ENCODE measurements at regions not wholly inside any gene's neighbourhood (a gene's known extent, or its start where the extent isn't known, plus 50 kb on each side); places are given as distances from the start of the nearest gene placed in this dataset.

DNA sequence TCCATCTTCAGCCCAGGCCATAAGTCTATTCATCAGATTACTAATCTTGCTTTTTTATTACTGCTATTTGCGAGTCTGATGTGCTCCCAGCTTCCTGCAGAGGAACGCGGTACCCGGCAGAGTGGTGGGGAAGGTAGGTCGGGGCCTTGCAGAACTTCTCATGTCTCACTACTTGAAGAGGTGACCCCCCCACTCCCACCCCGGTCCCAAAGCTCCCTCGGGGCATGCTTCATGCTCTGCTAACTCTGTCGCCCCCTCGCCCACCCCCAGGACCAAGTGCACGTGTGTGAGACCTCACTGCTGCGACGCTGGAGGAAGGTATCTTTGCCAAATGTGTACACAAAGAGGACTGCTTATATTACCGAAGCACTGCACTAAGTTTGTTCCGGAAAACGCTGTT lies 129.4 kb upstream of the RAB12 start:
- peaks cover 7% of the 10 kb centered on the region for H3K27me3 Mint-ChIP-seq (ENCODE audit: low read depth)
- H3K4me1 Mint-ChIP-seq (ENCODE audit: low read depth) = no peaks in the 10 kb centered on the region
- no peaks in the 10 kb centered on the region for H3K36me3 Mint-ChIP-seq (ENCODE audit: insufficient read depth in 2 of 2)
- H3K4me3 Mint-ChIP-seq = no peak overlapping the region
- DNase-seq (no peak), ATAC-seq (replicated peaks in 1 of 2) (no peak)
- H3K9me3 Mint-ChIP-seq = no peaks in the 10 kb centered on the region
- H3K27ac Mint-ChIP-seq = no peak overlapping the region

DNA sequence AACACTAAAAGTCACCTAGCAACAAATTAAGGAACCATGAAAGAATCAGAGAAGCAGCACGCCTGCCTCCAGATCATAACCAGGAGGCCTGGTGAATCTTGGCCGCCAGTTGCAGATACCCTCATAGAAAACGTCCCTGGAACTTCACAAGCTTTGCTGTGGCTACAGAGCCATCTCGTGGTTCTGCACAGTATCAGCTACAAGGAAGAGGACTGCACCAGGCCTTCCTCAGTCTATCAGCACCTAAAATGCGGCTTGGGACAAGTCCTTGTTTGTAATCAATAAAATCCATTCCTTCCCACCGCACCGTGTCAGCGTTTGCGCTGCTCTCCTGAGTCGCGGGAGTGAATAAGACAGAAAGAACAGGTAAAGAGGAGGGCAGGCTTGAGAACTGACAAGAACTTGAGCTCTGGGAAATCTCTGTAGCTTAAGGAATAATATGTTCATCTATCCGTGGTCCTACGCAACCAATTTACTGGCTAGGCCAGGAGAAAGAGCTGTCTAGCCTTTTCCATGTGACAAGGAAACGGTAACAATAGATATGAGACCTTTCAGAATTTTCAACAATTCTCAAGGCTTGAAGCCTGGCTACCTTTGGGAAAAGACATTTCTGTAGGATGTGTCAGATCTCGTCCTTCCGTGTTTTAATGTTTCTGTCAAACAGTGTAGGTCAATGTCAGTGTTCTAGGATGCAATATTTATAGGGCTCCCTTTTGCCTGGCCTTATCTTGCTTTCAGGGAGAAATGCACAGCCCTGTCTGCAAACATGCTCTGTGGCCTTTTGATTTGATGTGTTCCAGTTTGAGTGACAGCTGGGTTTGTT lies 128.5 kb upstream of the RAB12 start:
- no peak for DNase-seq
- Mint-ChIP-seq H3K27me3 (ENCODE audit: low read depth) (peaks cover 6% of the 10 kb centered on the region), H3K36me3 (ENCODE audit: insufficient read depth in 2 of 2) (no peaks in the 10 kb centered on the region), H3K4me1 (ENCODE audit: low read depth) (no peaks in the 10 kb centered on the region), H3K4me3 (no peak overlapping the region), H3K27ac (no peak overlapping the region), H3K9me3 (no peaks in the 10 kb centered on the region)
- no peak for ATAC-seq (replicated peaks in 1 of 2)

DNA sequence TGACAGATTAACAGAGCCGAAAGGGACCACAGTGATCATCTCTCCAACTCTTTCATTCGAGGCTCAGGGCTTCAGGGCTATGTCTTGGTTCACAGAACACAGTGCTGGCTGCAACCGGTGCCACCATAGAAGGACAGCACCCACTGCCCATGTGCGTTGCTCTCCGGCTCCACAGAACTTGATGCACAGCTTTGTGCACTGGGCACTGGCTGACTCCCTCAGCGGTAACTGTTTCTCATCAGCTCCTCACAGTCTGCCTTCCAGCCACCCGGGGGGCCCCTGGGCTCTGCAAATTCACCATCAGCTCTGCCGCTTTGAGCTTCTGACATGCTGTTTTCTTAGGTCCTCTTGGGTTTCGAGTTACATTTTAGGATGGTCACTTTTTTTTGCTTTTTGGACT lies 124.3 kb upstream of the RAB12 start:
- no peak overlapping the region for H3K4me3 Mint-ChIP-seq
- H3K36me3 Mint-ChIP-seq (ENCODE audit: insufficient read depth in 2 of 2) = no peaks in the 10 kb centered on the region
- H3K4me1 Mint-ChIP-seq (ENCODE audit: low read depth) = no peaks in the 10 kb centered on the region
- no peak overlapping the region for H3K27ac Mint-ChIP-seq
- ATAC-seq (replicated peaks in 1 of 2) (no peak), DNase-seq (no peak)
- peaks cover under 1% of the 10 kb centered on the region for H3K27me3 Mint-ChIP-seq (ENCODE audit: low read depth)
- H3K9me3 Mint-ChIP-seq = no peaks in the 10 kb centered on the region

DNA sequence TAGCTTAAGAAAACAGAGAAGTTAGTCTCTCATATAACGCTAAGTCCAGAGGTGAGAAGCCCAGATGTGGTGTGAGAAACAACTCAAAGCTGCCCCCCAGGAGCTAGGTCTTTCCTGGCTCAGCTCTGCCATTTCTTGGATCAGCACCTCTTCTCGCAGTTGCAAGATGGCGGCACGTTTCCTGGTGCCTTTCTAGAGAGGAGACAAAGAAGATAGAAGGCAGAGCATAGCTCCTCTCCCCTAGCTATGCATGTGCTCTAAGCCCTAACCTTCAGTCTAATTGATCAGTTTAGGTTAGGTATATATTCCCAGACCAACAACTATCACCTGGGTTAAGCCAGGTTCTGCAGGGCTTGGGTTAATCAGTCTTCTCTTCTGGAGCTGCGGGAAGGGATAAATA lies 119.5 kb upstream of the RAB12 start:
- DNase-seq (no peak), ATAC-seq (replicated peaks in 1 of 2) (no peak)
- Mint-ChIP-seq H3K4me3 (no peak overlapping the region), H3K27me3 (ENCODE audit: low read depth) (peaks cover 6% of the 10 kb centered on the region), H3K9me3 (peaks cover 0 to 3% of the 10 kb centered on the region in 2 donors), H3K27ac (no peak overlapping the region), H3K4me1 (ENCODE audit: low read depth) (no peaks in the 10 kb centered on the region), H3K36me3 (ENCODE audit: insufficient read depth in 2 of 2) (no peaks in the 10 kb centered on the region)

DNA sequence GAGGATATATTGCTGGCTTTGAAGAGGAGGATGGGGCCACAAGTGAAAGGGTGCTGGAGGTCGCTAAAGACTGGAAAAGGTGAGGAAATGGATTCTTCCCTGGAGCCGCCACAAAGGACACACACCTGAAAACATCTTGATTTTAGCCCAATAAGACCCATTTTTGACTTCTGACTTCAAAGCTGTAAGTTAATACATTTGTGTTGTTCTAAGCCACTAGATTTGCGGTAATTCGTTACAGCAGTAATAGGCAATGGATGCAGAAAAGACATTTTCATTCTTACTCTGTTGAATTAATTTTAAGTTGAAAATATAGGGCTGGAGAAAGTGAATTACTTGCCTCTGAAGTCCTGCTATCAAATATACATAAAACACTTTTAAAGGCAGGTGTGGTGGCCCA lies 117.7 kb upstream of the RAB12 start:
- DNase-seq (no peak), ATAC-seq (replicated peaks in 1 of 2) (no peak)
- Mint-ChIP-seq H3K27me3 (ENCODE audit: low read depth) (peaks cover 6% of the 10 kb centered on the region), H3K27ac (no peak overlapping the region), H3K9me3 (peaks cover 0 to 3% of the 10 kb centered on the region in 2 donors), H3K4me3 (no peak overlapping the region), H3K4me1 (ENCODE audit: low read depth) (no peaks in the 10 kb centered on the region), H3K36me3 (ENCODE audit: insufficient read depth in 2 of 2) (no peaks in the 10 kb centered on the region)

DNA sequence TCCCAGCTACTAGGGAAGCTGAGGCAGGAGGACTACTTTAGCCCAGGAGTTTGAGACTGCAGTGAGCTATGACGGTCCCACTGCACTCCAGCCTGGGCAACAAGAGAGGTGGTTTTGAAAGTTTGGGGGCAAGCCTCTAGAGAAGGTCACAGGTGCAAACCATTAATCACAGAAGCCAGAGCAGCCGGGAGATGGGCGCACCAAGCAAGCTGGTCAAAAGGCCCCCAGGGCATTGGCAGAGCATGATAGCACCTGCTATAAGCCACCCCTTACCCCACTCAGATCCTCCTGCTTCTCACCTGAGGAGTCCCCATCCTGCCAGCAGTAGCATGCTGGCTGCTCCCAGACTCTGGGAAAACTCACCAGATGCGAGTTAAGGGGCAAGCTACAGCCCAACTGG lies 116.1 kb upstream of the RAB12 start:
- peaks cover 6% of the 10 kb centered on the region for H3K27me3 Mint-ChIP-seq (ENCODE audit: low read depth)
- no peaks in the 10 kb centered on the region for H3K4me1 Mint-ChIP-seq (ENCODE audit: low read depth)
- no peak for ATAC-seq (replicated peaks in 1 of 2)

DNA sequence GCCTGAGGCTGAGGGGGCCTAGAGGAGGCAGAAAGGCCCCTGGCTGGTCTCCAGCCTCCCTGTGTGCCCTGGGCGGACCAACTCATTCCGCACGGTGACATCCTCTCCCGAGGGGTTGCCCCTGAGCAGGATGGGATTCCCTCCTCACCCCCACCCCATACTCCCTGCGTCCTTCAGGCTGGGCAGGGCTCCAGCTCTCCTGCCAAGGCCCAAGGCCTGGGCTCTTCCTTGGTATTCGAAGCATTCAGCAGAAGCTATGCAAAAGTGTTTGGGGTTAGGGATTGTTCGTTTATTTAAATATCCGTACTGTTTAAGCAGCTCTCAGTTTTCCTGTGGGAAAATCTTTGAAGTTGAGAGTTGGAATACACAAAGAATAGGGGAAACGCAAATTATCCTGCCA lies 113.1 kb upstream of the RAB12 start:
- Mint-ChIP-seq H3K9me3 (no peaks in the 10 kb centered on the region), H3K36me3 (ENCODE audit: insufficient read depth in 2 of 2) (no peaks in the 10 kb centered on the region), H3K4me1 (ENCODE audit: low read depth) (no peaks in the 10 kb centered on the region), H3K27ac (no peak overlapping the region), H3K27me3 (ENCODE audit: low read depth) (no peaks in the 10 kb centered on the region), H3K4me3 (no peak overlapping the region)
- DNase-seq (no peak), ATAC-seq (replicated peaks in 1 of 2) (no peak)

More for the DNA sequence above, 116.1 kb upstream of the RAB12 start:
- H3K9me3 Mint-ChIP-seq = peaks cover 0 to 3% of the 10 kb centered on the region in 2 donors
- H3K27ac Mint-ChIP-seq = no peak overlapping the region
- no peaks in the 10 kb centered on the region for H3K36me3 Mint-ChIP-seq (ENCODE audit: insufficient read depth in 2 of 2)
- no peak for DNase-seq
- H3K4me3 Mint-ChIP-seq = no peak overlapping the region

DNA sequence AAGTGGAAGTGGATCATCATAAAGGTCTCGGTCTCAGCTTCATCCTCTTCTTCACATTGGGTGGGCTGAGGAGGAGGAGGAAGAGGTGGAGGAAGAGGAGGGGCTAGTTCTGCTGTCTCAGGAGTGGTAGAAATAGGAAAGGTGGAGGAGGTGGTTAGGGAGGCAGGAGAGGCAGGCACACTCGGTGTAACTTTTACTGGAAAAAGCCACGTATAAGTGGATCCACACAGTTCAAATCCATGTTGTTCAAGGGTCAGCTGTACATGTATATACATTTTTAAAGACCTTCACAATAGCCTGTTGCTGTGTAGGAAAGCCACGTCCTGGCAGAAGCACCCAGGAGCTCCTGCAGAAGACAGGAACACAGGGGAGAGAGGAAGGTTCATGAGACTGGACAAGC lies 110.3 kb upstream of the RAB12 start:
- H3K27me3 Mint-ChIP-seq (ENCODE audit: low read depth) = no peaks in the 10 kb centered on the region
- H3K4me3 Mint-ChIP-seq = no peak overlapping the region
- H3K36me3 Mint-ChIP-seq (ENCODE audit: insufficient read depth in 2 of 2) = no peaks in the 10 kb centered on the region
- H3K27ac Mint-ChIP-seq = no peak overlapping the region
- no peaks in the 10 kb centered on the region for H3K9me3 Mint-ChIP-seq
- ATAC-seq (replicated peaks in 1 of 2) (no peak), DNase-seq (no peak)
- H3K4me1 Mint-ChIP-seq (ENCODE audit: low read depth) = no peaks in the 10 kb centered on the region

DNA sequence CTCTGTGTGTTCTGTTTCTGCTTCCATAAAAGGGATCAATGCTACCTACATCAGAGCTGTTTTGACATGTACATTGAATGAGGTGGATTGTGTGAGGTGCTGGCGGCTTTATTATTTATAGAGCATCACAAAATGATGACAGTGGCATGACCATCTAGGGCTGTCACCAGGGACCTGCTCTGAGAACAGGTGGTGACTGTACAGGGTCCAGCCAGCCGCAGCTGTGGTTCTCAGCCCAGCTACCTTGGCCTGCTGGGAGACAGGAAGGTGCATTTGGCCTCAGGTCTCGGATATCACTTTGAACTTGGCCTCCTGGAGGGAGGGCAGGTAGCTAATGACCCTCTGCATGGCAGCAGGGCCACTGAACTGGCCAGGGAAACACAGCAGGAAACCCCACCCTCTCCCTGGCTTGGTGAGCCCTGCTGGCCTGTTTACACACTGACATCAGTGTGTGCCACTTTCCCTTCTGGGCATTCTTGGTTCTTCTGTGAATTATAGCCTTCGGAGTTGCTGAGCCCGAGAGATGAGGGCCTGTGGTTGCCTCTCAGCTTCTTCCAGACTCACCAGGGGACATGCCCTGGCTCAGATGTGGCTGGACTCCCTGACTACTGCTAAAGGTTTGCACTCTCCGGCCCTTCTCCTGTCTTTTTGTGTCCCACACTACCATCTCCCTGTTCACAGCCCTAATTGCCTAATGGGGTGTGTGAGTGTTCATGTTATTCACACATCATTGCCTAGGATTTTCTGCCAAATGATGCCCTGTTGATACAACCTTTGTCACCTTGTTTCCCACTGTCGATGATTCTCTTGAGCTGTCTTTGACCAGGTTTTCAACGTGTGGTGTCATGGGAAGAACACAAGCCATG lies 109.2 kb upstream of the RAB12 start:
- no peak overlapping the region for H3K4me3 Mint-ChIP-seq
- no peaks in the 10 kb centered on the region for H3K4me1 Mint-ChIP-seq (ENCODE audit: low read depth)
- no peaks in the 10 kb centered on the region for H3K36me3 Mint-ChIP-seq (ENCODE audit: insufficient read depth in 2 of 2)
- H3K9me3 Mint-ChIP-seq = no peaks in the 10 kb centered on the region
- H3K27ac Mint-ChIP-seq = no peak overlapping the region
- DNase-seq (no peak), ATAC-seq (replicated peaks in 1 of 2) (no peak)
- no peaks in the 10 kb centered on the region for H3K27me3 Mint-ChIP-seq (ENCODE audit: low read depth)

DNA sequence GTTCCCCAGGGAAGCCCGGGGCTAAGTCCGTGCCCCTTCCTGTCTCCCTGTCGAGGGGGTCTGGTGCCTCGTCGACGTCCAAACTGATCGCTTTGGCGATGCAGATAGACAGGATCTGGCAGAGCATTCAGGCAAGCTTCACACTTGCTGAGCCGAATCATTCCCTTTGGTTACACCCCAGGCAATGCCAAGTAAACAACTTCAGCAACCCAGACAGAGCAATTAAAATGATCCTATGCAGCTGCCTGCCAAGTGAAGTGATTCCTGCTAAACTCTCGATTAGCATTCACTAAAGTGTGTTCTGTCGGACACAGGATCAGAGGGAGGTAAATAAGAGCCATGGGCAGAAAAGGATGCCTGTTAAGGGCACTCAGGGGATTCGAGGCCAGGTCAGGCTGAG lies 108.2 kb upstream of the RAB12 start:
- ATAC-seq (replicated peaks in 1 of 2) = no peak
- H3K4me1 Mint-ChIP-seq (ENCODE audit: low read depth) = no peaks in the 10 kb centered on the region
- DNase-seq = no peak
- H3K9me3 Mint-ChIP-seq = no peaks in the 10 kb centered on the region
- H3K27me3 Mint-ChIP-seq (ENCODE audit: low read depth) = no peaks in the 10 kb centered on the region
- H3K27ac Mint-ChIP-seq = no peak overlapping the region
- no peak overlapping the region for H3K4me3 Mint-ChIP-seq
- no peaks in the 10 kb centered on the region for H3K36me3 Mint-ChIP-seq (ENCODE audit: insufficient read depth in 2 of 2)

DNA sequence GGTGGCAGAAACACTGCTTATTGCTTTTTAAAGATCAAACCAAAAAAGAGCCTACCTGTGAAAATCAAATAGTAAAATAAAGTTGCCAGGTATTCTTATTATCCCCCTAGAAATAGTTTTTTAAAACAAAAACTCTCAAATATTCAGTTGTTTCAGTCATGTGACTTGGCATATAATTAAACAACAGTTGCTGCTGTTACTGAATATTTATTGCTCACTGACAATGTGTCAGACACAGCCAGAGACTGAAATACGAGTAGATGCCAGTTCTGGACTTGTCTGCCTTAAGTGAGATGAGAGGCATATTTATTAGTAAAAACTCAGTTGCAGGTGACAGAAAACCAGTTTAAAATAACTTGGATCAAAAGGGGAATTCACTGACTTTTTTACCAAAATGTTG lies 106.0 kb upstream of the RAB12 start:
- no peak overlapping the region for H3K4me3 Mint-ChIP-seq
- no peaks in the 10 kb centered on the region for H3K4me1 Mint-ChIP-seq (ENCODE audit: low read depth)
- H3K36me3 Mint-ChIP-seq (ENCODE audit: insufficient read depth in 2 of 2) = no peaks in the 10 kb centered on the region
- H3K27ac Mint-ChIP-seq = no peak overlapping the region
- H3K27me3 Mint-ChIP-seq (ENCODE audit: low read depth) = no peaks in the 10 kb centered on the region
- H3K9me3 Mint-ChIP-seq = no peaks in the 10 kb centered on the region
- no peak for ATAC-seq (replicated peaks in 1 of 2)
- no peak for DNase-seq

DNA sequence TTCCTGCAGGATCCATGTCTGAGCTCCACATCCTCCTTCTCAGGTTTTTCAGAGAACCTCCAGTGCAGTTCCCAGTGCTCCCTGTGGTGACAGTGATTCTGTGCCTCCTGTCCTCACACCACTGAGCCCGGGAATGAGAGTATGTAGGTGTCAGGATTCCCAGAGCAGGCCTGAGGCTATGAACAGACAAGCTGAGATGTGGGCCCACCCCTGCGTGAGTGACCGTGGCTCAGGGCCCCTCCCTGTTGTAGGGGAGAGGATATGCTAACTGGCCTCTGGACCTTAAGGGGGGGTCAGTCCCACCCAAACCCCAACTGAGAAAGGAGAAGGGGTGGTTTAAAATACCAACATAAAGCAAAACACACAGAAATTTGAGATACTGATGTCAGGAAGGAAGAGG lies 104.8 kb upstream of the RAB12 start:
- Mint-ChIP-seq H3K4me3 (no peak overlapping the region), H3K9me3 (no peaks in the 10 kb centered on the region)

DNA sequence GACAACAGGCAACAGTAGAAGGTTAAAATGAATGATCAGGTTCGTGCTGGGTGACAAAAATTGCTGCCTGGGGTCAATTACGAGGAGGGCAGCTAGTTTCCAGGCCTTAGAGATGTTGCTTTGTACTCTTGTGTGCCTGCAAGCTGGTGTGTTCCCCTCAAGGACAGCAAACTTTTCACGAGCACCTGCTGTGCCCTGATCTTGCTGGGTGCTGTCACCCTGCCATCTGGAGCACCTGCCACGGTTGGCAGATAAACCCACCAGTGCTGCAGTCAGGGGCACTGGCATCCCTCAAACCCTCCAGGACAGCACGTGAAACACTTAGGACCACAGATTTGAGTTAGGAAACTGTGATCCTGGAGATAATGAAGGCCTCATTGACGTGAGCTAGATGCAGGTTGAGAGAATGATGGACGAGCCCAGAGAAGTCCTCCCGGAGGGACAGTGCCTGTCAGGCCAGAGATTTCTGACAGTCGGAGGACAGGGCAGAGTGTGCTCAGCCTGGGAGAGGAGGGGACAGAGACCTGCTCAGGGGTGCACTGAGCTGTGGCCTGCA lies 104.3 kb upstream of the RAB12 start:
- Mint-ChIP-seq H3K9me3 (no peaks in the 10 kb centered on the region), H3K4me3 (no peak overlapping the region), H3K27me3 (ENCODE audit: low read depth) (no peaks in the 10 kb centered on the region), H3K27ac (no peak overlapping the region), H3K36me3 (ENCODE audit: insufficient read depth in 2 of 2) (no peaks in the 10 kb centered on the region), H3K4me1 (ENCODE audit: low read depth) (no peaks in the 10 kb centered on the region)
- ATAC-seq (replicated peaks in 1 of 2) (no peak), DNase-seq (no peak)

More for the DNA sequence above, 104.8 kb upstream of the RAB12 start:
- Mint-ChIP-seq H3K4me1 (ENCODE audit: low read depth) (no peaks in the 10 kb centered on the region), H3K27ac (no peak overlapping the region), H3K36me3 (ENCODE audit: insufficient read depth in 2 of 2) (no peaks in the 10 kb centered on the region), H3K27me3 (ENCODE audit: low read depth) (no peaks in the 10 kb centered on the region)
- ATAC-seq (replicated peaks in 1 of 2) (no peak), DNase-seq (no peak)

Data from activated T-cell treated with anti-CD3 and anti-CD28 coated beads, Interleukin-2, amount 50 U/mL, for 72 hours (primary cell).